OCI-LY7 (cell line): ENCODE measurements at regions not wholly inside any gene's neighbourhood (a gene's known extent, or its start where the extent isn't known, plus 50 kb on each side); places are given as distances from the start of the nearest gene placed in this dataset.

Source experiments
- CTCF ChIP-seq: fragments of 200-600 bp; sonication (generic); conservative IDR thresholded peaks from 2 replicates; pipeline ENCODE4 v1.5.1; 2014; ENCODE audit warnings: mild to moderate bottlenecking, antibody characterized with exemption, low read length, moderate library complexity, mixed read lengths
- EZH2phosphoT487 ChIP-seq: fragments of 200-600 bp; sonication (generic); IDR thresholded peaks from 2 replicates; pipeline ENCODE4 v1.6.1; 2018; ENCODE audit warnings: low read depth, borderline replicate concordance, mild to moderate bottlenecking, mixed run types, antibody characterized with exemption, low read length, moderate library complexity, mixed read lengths

- TF ChIP-seq CTCF, result no peak
- TF ChIP-seq EZH2phosphoT487, result no peak
These were observed 418.5 kb upstream of the GOLIM4 start for GRCh38 chr3:168514252-168514651.
